ENCODE measurements at regions not wholly inside any gene's neighbourhood (a gene's known extent, or its start where the extent isn't known, plus 50 kb on each side); places are given as distances from the start of the nearest gene placed in this dataset.
A peak's percentile ranks its signal among the peaks of the same experiment; 100 is the strongest.

DNA sequence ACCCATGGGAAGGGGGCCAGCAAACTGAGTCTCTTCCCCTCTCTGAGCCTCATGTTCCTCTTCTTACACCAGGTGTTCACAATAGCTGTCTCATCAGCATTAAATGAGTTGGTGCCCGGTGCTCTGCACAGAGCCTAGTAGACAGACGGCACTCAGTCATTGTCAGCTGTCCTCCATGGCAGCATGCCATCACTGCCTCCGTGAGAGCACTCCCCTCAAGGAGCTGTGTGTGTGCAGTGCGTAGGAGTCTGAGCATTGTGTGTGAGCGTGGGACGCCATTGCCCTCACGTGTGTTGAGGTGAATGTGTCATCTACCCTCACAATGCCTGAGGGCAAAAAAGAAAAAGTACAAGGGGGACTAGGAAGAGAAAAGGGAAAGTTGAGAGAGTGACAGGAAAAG, 536.5 kb downstream of the CDK5RAP2 start:
- Histone ChIP-seq H3K9me3 (no peaks in the 10 kb centered on the region), H3K27me3 (no peaks in the 10 kb centered on the region), H3K36me3 (no peaks in the 10 kb centered on the region), H3K4me3 (ENCODE audit: low read depth, low read length) (no peak overlapping the region), H3K4me1 (no peaks in the 10 kb centered on the region)
- DNase-seq = no peak
- TF ChIP-seq, protein P1, sequence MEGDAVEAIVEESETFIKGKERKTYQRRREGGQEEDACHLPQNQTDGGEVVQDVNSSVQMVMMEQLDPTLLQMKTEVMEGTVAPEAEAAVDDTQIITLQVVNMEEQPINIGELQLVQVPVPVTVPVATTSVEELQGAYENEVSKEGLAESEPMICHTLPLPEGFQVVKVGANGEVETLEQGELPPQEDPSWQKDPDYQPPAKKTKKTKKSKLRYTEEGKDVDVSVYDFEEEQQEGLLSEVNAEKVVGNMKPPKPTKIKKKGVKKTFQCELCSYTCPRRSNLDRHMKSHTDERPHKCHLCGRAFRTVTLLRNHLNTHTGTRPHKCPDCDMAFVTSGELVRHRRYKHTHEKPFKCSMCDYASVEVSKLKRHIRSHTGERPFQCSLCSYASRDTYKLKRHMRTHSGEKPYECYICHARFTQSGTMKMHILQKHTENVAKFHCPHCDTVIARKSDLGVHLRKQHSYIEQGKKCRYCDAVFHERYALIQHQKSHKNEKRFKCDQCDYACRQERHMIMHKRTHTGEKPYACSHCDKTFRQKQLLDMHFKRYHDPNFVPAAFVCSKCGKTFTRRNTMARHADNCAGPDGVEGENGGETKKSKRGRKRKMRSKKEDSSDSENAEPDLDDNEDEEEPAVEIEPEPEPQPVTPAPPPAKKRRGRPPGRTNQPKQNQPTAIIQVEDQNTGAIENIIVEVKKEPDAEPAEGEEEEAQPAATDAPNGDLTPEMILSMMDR (IDR thresholded peaks at IDR 0.05; ENCODE audit: low read depth, low read length) = no peak

DNA sequence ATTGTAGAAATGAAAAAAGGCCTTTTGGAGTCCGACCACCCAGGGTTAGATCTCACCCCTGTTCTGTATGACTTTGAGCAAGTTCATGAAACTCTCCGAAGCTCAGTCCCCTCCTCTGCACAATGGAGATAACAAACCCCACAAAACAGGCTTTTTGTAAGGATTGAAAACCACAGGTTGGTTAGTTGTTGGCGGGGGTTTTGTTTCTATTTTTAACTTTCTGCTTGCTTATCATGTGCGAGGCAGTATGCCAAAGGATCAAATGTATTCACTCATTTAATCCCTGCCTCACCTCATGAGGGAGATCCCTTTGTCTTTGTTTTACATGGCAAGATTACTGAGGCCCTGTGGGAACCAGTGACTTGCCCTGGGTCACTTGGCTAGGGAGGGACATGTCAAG, 539.1 kb downstream of the CDK5RAP2 start:
- no peak overlapping the region for H3K4me3 ChIP-seq (ENCODE audit: low read depth, low read length)
- H3K4me1 ChIP-seq = no peaks in the 10 kb centered on the region
- no peak for DNase-seq
- H3K9me3 ChIP-seq = no peaks in the 10 kb centered on the region
- TF ChIP-seq, protein P1 (IDR thresholded peaks at IDR 0.05; ENCODE audit: low read depth, low read length) = no peak
- no peaks in the 10 kb centered on the region for H3K36me3 ChIP-seq
- no peaks in the 10 kb centered on the region for H3K27me3 ChIP-seq

- Histone ChIP-seq H3K4me1 (no peaks in the 10 kb centered on the region), H3K27me3 (no peaks in the 10 kb centered on the region), H3K36me3 (no peaks in the 10 kb centered on the region), H3K4me3 (ENCODE audit: low read depth, low read length) (no peak overlapping the region), H3K9me3 (no peaks in the 10 kb centered on the region)
- no peak for DNase-seq
- TF ChIP-seq, protein P1 (IDR thresholded peaks at IDR 0.05; ENCODE audit: low read depth, low read length) = no peak
These were observed 541.6 kb downstream of the CDK5RAP2 start for GRCh38 chr9:120038342-120038741.

DNA sequence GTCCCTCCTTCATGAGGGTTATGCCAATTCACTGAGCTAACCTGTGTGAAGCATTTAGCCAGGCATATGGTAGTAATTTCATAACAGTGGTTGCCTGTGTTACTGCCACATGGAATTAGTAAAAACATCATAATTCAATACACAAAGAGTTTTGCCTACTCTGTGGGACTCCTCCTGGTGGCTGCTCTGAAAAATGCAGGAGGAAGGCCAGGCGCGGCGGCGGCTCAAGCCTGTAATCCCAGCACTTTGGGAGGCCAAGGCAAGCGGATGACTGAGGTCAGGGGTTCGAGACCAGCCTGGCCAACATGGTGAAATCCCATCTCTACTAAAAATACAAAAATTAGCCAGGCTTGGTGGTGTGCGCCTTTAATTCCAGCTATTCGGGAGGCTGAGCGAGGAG, 547.3 kb downstream of the CDK5RAP2 start:
- peak; percentile 14 for DNase-seq
- H3K4me1 ChIP-seq = no peaks in the 10 kb centered on the region
- H3K9me3 ChIP-seq = no peaks in the 10 kb centered on the region
- TF ChIP-seq, protein P1 (IDR thresholded peaks at IDR 0.05; ENCODE audit: low read depth, low read length) = no peak
- no peaks in the 10 kb centered on the region for H3K36me3 ChIP-seq
- H3K27me3 ChIP-seq = no peaks in the 10 kb centered on the region
- H3K4me3 ChIP-seq (ENCODE audit: low read depth, low read length) = no peak overlapping the region

DNA sequence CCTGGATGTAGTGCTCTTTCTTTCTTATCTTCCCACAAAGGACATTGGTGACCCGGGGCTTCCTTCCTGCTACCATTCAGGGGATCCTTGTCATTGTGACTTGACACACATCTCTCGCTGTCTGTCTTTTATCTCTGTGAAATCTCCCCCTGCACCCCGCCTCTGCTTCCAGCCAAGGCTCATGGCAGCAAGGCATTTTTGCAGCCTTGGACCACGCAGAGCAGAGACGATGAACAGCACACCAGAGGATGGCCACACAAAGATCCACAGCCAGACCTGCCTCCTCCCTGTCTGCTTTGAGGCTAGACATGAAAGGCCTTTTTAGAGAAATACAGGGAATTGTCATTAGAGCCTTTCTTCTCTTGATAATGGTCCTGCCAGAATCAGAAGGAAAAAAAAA, 549.1 kb downstream of the CDK5RAP2 start:
- Histone ChIP-seq H3K27me3 (no peaks in the 10 kb centered on the region), H3K36me3 (no peaks in the 10 kb centered on the region), H3K4me3 (ENCODE audit: low read depth, low read length) (no peak overlapping the region), H3K9me3 (no peaks in the 10 kb centered on the region), H3K4me1 (no peaks in the 10 kb centered on the region)
- TF ChIP-seq, protein P1 (IDR thresholded peaks at IDR 0.05; ENCODE audit: low read depth, low read length) = no peak
- DNase-seq = no peak

GRCh38 chr9:120018550-120018949, 561.4 kb downstream of the CDK5RAP2 start:
- no peak for DNase-seq
- Histone ChIP-seq H3K4me3 (ENCODE audit: low read depth, low read length) (no peak overlapping the region), H3K27me3 (no peaks in the 10 kb centered on the region), H3K9me3 (no peaks in the 10 kb centered on the region), H3K36me3 (no peaks in the 10 kb centered on the region), H3K4me1 (no peaks in the 10 kb centered on the region)
- TF ChIP-seq, protein P1 (IDR thresholded peaks at IDR 0.05; ENCODE audit: low read depth, low read length) = no peak
